ENCODE measurements at regions not wholly inside any gene's neighbourhood (a gene's known extent, or its start where the extent isn't known, plus 50 kb on each side); places are given as distances from the start of the nearest gene placed in this dataset.

- TF ChIP-seq CTCF (conservative IDR thresholded peaks at IDR 0.05) = no peak
- no peak for TF ChIP-seq EZH2 (IDR thresholded peaks at IDR 0.05; ENCODE audit: low read depth)
Observed at GRCh38 chr2:37425408-37425807, 81.0 kb downstream of the QPCT start.
